K562 (cell line): ENCODE measurements at regions not wholly inside any gene's neighbourhood (a gene's known extent, or its start where the extent isn't known, plus 50 kb on each side); places are given as distances from the start of the nearest gene placed in this dataset.

ENCODE experiments used
- CBX5 ChIP-seq: IDR thresholded peaks from 2 replicates; pipeline ENCODE4 v1.6.1; 2014; ENCODE audit warnings: low read depth, borderline replicate concordance
- ID3 ChIP-seq, 2 experiments: fragments of 250-450 bp in 1 of 2; fragments of 450-650 bp in 1 of 2; sonication (Bioruptor Pico) in 1 of 2; IDR thresholded peaks; 2 replicates each; pipeline versions ENCODE4 v1.6.1 to v1.8.0; 2016 to 2021; ENCODE audit warnings: mild to moderate bottlenecking in 2 of 2, moderate library complexity in 2 of 2, missing compliant biosample characterization in 1 of 2, missing genetic modification characterization in 1 of 2
- PBX2 ChIP-seq, 2 experiments: IDR thresholded peaks in 1 of 2; conservative IDR thresholded peaks in 1 of 2; 2 replicates each; pipeline ENCODE4 v1.6.1; 2016; ENCODE audit warnings: low read depth in 2 of 2, mild to moderate bottlenecking in 1 of 2, missing compliant biosample characterization in 1 of 2, missing genetic modification characterization in 1 of 2, moderate library complexity in 1 of 2
- PYGO2 ChIP-seq: fragments of 450-650 bp; IDR thresholded peaks from 2 replicates; pipeline ENCODE4 v1.6.1; 2016; ENCODE audit warnings: mild to moderate bottlenecking, missing genetic modification characterization, moderate library complexity, missing compliant biosample characterization
- RAD21 ChIP-seq, 2 experiments: fragments of 250-450 bp in 1 of 2; fragments of 450-650 bp in 1 of 2; sonication (Bioruptor Pico) in 1 of 2; formaldehyde crosslinking in 1 of 2; IDR thresholded peaks in 1 of 2; conservative IDR thresholded peaks in 1 of 2; 2 replicates each; pipeline versions ENCODE4 v1.4.0 to v1.8.0; 2020 to 2022; ENCODE audit warnings: mild to moderate bottlenecking in 2 of 2, moderate library complexity in 1 of 2
- RBM39 ChIP-seq: fragments of 200-400 bp; formaldehyde crosslinking; optimal IDR thresholded peaks from 2 replicates; pipeline ENCODE3; 2018; ENCODE audit warnings: low read depth, low read length
- RCOR1 ChIP-seq, 2 experiments: IDR thresholded peaks; 2 replicates each; pipeline ENCODE4 v1.6.1; 2012; ENCODE audit warnings: low read depth in 2 of 2, low read length in 2 of 2, borderline replicate concordance in 1 of 2, improper control_type of control experiment in 1 of 2
- RERE ChIP-seq: sonication (generic); formaldehyde crosslinking; IDR thresholded peaks from 2 replicates; pipeline ENCODE4 v1.8.0; 2023; ENCODE audit warnings: missing genetic modification reagents, mild to moderate bottlenecking, borderline replicate concordance
- RNF219 ChIP-seq: fragments of 250-450 bp; sonication (Bioruptor Pico); IDR thresholded peaks from 2 replicates; pipeline ENCODE4 v1.5.0; 2022; ENCODE audit warnings: mild to moderate bottlenecking
- RUNX1 ChIP-seq: sonication (generic); IDR thresholded peaks from 2 replicates; pipeline ENCODE4 v1.6.1; 2016; ENCODE audit warnings: antibody characterized with exemption, low read depth
- SMAD2 ChIP-seq: fragments of 150-350 bp; IDR thresholded peaks from 2 replicates; pipeline ENCODE4 v1.6.1; 2014; ENCODE audit warnings: low read depth, mild to moderate bottlenecking, low read length
- SMAD4 ChIP-seq: fragments of 250-450 bp; sonication (Bioruptor Pico); conservative IDR thresholded peaks from 2 replicates; pipeline ENCODE4 v1.8.0; 2021; ENCODE audit warnings: inconsistent platforms, mild to moderate bottlenecking, moderate library complexity
- ZBED1 ChIP-seq: IDR thresholded peaks from 2 replicates; pipeline ENCODE4 v1.6.1; 2014
- ZNF354B ChIP-seq: fragments of 250-450 bp; sonication (Bioruptor Pico); IDR thresholded peaks from 2 replicates; pipeline ENCODE4 v1.4.0; 2020
- ZNF764 ChIP-seq: fragments of 250-450 bp; sonication (Bioruptor Pico); IDR thresholded peaks from 2 replicates; pipeline ENCODE4 v1.4.0; 2020; ENCODE audit warnings: low read depth, mild to moderate bottlenecking, moderate library complexity

GRCh38 chr18:1488394-1488793 is 583.7 kb downstream of the ADCYAP1 start (continued):
- TF ChIP-seq RAD21 (CRISPR knock-in tag; conservative IDR thresholded peaks at IDR 0.05 in 1 of 2, IDR thresholded peaks at IDR 0.05 in 1 of 2) (peak in 1 of 2 experiments; percentile 27; a peak in 1 of 4 replicates), ZBED1 (no peak), ZNF354B (CRISPR knock-in tag) (no peak), RNF219 (CRISPR knock-in tag) (no peak), ID3 (CRISPR knock-in tag; IDR thresholded peaks at IDR 0.05) (no peak), ID3 (tag; IDR thresholded peaks at IDR 0.05) (no peak), RERE (CRISPR knock-in tag) (no peak), CBX5 (no peak), RCOR1 (IDR thresholded peaks at IDR 0.05; ENCODE audit: borderline replicate concordance in 1 of 2, low read depth in 2 of 2, low read length in 2 of 2) (no peak), RBM39 (no peak), SMAD2 (no peak), PYGO2 (tag) (no peak), PBX2 (CRISPR knock-in tag; IDR thresholded peaks at IDR 0.05; ENCODE audit: low read depth) (peak; percentile 43), PBX2 (tag; conservative IDR thresholded peaks at IDR 0.05; ENCODE audit: low read depth) (no peak), RUNX1 (no peak), SMAD4 (CRISPR knock-in tag) (no peak), ZNF764 (peak; percentile 87)
